Esophagus squamous epithelium (tissue), 5 donors: ENCODE measurements at regions not wholly inside any gene's neighbourhood (a gene's known extent, or its start where the extent isn't known, plus 50 kb on each side); places are given as distances from the start of the nearest gene placed in this dataset.
"Not testable (repeated sequence)": the region's sequence is repeated elsewhere in the genome, so short reads cannot be mapped to it uniquely, and the experiment has no call there.

Experiments used
- DNase-seq: peaks from one replicate; lab custom pipeline; 2025; lab: John Stamatoyannopoulos, UW
- H3K27ac ChIP-seq, 4 donors: fragments of 200-600 bp; sonication (generic); one replicate each; pipeline ENCODE4 v1.5.1; 2016 to 2019; ENCODE audit warnings: mild to moderate bottlenecking in 1 of 4
- H3K27me3 ChIP-seq, 4 donors: fragments of 200-600 bp; sonication (generic); 1 replicate in 3 of 4; 2 replicates in 1 of 4; pipeline versions ENCODE4 v1.5.1 to v1.6.0; 2017 to 2021; ENCODE audit warnings: antibody characterized with exemption in 1 of 4
- H3K36me3 ChIP-seq, 3 donors: fragments of 200-600 bp; sonication (generic); one replicate each; pipeline ENCODE4 v1.5.1; 2016 to 2019
- H3K4me1 ChIP-seq, 3 donors: fragments of 200-600 bp; sonication (generic); one replicate each; pipeline ENCODE4 v1.5.1; 2017 to 2019
- H3K4me3 ChIP-seq, 4 donors: fragments of 200-600 bp; sonication (generic); 1 replicate in 3 of 4; 2 replicates in 1 of 4; pipeline ENCODE4 v1.5.1; 2016 to 2019; ENCODE audit warnings: mild to moderate bottlenecking in 2 of 4, moderate library complexity in 1 of 4
- H3K9me3 ChIP-seq, 3 donors: fragments of 200-600 bp; sonication (generic); one replicate each; pipeline ENCODE4 v1.5.1; 2016 to 2019
- POLR2A ChIP-seq, 4 donors: fragments of 450-650 bp; IDR thresholded peaks; one replicate each; pipeline ENCODE4 v1.6.1; 2017; ENCODE audit warnings: antibody characterized with exemption in 4 of 4, mild to moderate bottlenecking in 4 of 4, moderate library complexity in 3 of 4
- WGBS, 2 donors: methylation state at CpG; one replicate each; pipeline ENCODE4 v1.1.5; 2018; 5-methylcytosine and 5-hydroxymethylcytosine counted together
- intact Hi-C: fragments of 100-400 bp; cut with DNase I; formaldehyde crosslinking; loops from one replicate; pipeline ENCODE4 v1.15.0; 2022
- TF ChIP-seq, protein P1 (sequence below), 6 experiments: fragments of 450-650 bp in 4 of 6; fragments of 200-600 bp in 2 of 6; sonication (generic) in 2 of 6; IDR thresholded peaks; one replicate each; pipeline ENCODE4 v1.5.1; 2016 to 2019; ENCODE audit warnings: antibody characterized with exemption in 6 of 6, mild to moderate bottlenecking in 4 of 6, moderate library complexity in 4 of 6
- donor health status: DM: yes; HTN: yes; CAD: no.

DNA sequence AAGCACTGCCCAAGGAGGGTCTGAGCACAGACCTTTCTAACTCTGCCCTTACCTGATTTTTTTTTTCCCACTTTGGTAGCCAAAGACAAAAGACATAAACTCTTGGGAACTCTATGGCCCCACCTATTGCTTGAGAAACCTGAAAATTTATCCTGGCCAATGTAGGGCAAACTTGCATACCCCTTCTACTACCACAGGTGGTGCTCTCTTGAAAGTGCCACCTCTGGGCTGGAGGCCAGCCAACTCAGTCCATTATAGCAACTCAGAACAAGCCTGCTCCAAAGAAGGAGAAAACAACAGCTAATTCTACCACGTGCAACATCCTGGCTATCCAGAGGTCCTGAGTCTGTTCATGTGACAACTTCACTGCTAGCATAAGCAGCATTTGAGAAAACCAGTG is 55.7 kb upstream of the ABCD2 start:
- Histone ChIP-seq H3K36me3 (no peaks in the 10 kb centered on the region), H3K9me3 (no peaks in the 10 kb centered on the region), H3K27ac (no peak overlapping the region), H3K4me3 (no peak overlapping the region), H3K27me3 (no peaks in the 10 kb centered on the region), H3K4me1 (no peaks in the 10 kb centered on the region)
- intact Hi-C loops: no loop called here
- no peak for DNase-seq
- TF ChIP-seq, protein P1, sequence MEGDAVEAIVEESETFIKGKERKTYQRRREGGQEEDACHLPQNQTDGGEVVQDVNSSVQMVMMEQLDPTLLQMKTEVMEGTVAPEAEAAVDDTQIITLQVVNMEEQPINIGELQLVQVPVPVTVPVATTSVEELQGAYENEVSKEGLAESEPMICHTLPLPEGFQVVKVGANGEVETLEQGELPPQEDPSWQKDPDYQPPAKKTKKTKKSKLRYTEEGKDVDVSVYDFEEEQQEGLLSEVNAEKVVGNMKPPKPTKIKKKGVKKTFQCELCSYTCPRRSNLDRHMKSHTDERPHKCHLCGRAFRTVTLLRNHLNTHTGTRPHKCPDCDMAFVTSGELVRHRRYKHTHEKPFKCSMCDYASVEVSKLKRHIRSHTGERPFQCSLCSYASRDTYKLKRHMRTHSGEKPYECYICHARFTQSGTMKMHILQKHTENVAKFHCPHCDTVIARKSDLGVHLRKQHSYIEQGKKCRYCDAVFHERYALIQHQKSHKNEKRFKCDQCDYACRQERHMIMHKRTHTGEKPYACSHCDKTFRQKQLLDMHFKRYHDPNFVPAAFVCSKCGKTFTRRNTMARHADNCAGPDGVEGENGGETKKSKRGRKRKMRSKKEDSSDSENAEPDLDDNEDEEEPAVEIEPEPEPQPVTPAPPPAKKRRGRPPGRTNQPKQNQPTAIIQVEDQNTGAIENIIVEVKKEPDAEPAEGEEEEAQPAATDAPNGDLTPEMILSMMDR (IDR thresholded peaks at IDR 0.05): no peak
- no peak for TF ChIP-seq POLR2A (IDR thresholded peaks at IDR 0.05)
- 71 to 86% methylated on average over 1 of the region's 1 CpG for whole genome bisulfite sequencing, 2 donors

- Histone ChIP-seq H3K4me1 (no peaks in the 10 kb centered on the region), H3K27ac (no peak overlapping the region), H3K36me3 (no peaks in the 10 kb centered on the region), H3K27me3 (no peaks in the 10 kb centered on the region), H3K9me3 (no peaks in the 10 kb centered on the region), H3K4me3 (no peak overlapping the region)
- 47 to 68% methylated on average over 1 of the region's 1 CpG for WGBS, 2 donors
- TF ChIP-seq, protein P1 (IDR thresholded peaks at IDR 0.05): no peak
- no peak for TF ChIP-seq POLR2A (IDR thresholded peaks at IDR 0.05)
- DNase-seq: no peak
- intact Hi-C loops: no loop called here
Measured at GRCh38 chr12:39672976-39673375, 53.4 kb upstream of the ABCD2 start.

GRCh38 chr12:39671898-39672875 is 52.6 kb upstream of the ABCD2 start:
- no peaks in the 10 kb centered on the region for H3K27me3 ChIP-seq
- H3K27ac ChIP-seq: no peak overlapping the region
- no peak overlapping the region for H3K4me3 ChIP-seq
- H3K36me3 ChIP-seq: no peaks in the 10 kb centered on the region
- no peak for TF ChIP-seq POLR2A (IDR thresholded peaks at IDR 0.05)
- TF ChIP-seq, protein P1 (IDR thresholded peaks at IDR 0.05): no peak
- no peaks in the 10 kb centered on the region for H3K4me1 ChIP-seq
- intact Hi-C loops: no loop called here
- no peak for DNase-seq
- H3K9me3 ChIP-seq: no peaks in the 10 kb centered on the region
- 63 to 82% methylated on average over 2 to 3 of the region's 5 CpGs for WGBS, 2 donors

- H3K27ac ChIP-seq, H3K4me3 ChIP-seq, H3K36me3 ChIP-seq, DNase-seq, H3K9me3 ChIP-seq, H3K4me1 ChIP-seq, intact Hi-C loops, H3K27me3 ChIP-seq: not testable (repeated sequence)
- 25 to 100% methylated on average over 1 to 6 of the region's 7 CpGs for WGBS, 2 donors
Measured at GRCh38 chr12:39669539-39669938, 49.9 kb upstream of the ABCD2 start.
